Neutrophil (primary cell): ENCODE measurements at regions not wholly inside any gene's neighbourhood (a gene's known extent, or its start where the extent isn't known, plus 50 kb on each side); places are given as distances from the start of the nearest gene placed in this dataset.

Source experiments
- H3K27ac ChIP-seq: fragments of 200-600 bp; sonication (generic); 2 replicates; pipeline ENCODE4 v1.5.1; 2016; ENCODE audit warnings: mild to moderate bottlenecking, moderate library complexity
- H3K27me3 ChIP-seq: fragments of 200-600 bp; sonication (generic); 2 replicates; pipeline ENCODE4 v1.6.0; 2016; ENCODE audit warnings: mild to moderate bottlenecking
- H3K36me3 ChIP-seq: fragments of 200-600 bp; sonication (generic); 2 replicates; pipeline ENCODE4 v1.5.1; 2017
- H3K4me1 ChIP-seq, 2 experiments: fragments of 200-600 bp in 1 of 2; sonication (generic) in 1 of 2; 1 replicate in 1 of 2; 2 replicates in 1 of 2; pipeline versions ENCODE4 v1.5.1 to v1.6.1; 2013 to 2016; ENCODE audit warnings: low read depth in 1 of 2, low read length in 1 of 2, mild to moderate bottlenecking in 1 of 2, moderate library complexity in 1 of 2; ENCODE audit not compliant: control insufficient read depth in 1 of 2, insufficient read depth in 1 of 2
- H3K4me3 ChIP-seq, 2 experiments: fragments of 200-600 bp in 1 of 2; sonication (generic) in 1 of 2; 1 replicate in 1 of 2; 2 replicates in 1 of 2; pipeline ENCODE4 v1.5.1; 2013 to 2016; ENCODE audit warnings: low read depth in 1 of 2, low read length in 1 of 2, mild to moderate bottlenecking in 1 of 2, moderate library complexity in 1 of 2
- H3K9me3 ChIP-seq: fragments of 200-600 bp; sonication (generic); 2 replicates; pipeline ENCODE4 v1.5.1; 2016
- CTCF ChIP-seq: fragments of 200-600 bp; sonication (generic); IDR thresholded peaks from 2 replicates; pipeline ENCODE4 v1.5.1; 2016; ENCODE audit warnings: antibody characterized with exemption

GRCh38 chrX:38939067-38939466 is 137.8 kb downstream of the MID1IP1 start:
- Histone ChIP-seq H3K4me3 (no peak overlapping the region), H3K27me3 (no peaks in the 10 kb centered on the region), H3K4me1 (no peaks in the 10 kb centered on the region), H3K27ac (no peak overlapping the region), H3K9me3 (no peaks in the 10 kb centered on the region), H3K36me3 (no peaks in the 10 kb centered on the region)
- no peak for TF ChIP-seq CTCF

GRCh38 chrX:38940547-38940946 is 139.3 kb downstream of the MID1IP1 start:
- H3K9me3 ChIP-seq = no peaks in the 10 kb centered on the region
- TF ChIP-seq CTCF = no peak
- H3K36me3 ChIP-seq = no peaks in the 10 kb centered on the region
- H3K4me1 ChIP-seq = no peaks in the 10 kb centered on the region
- H3K27me3 ChIP-seq = no peaks in the 10 kb centered on the region
- no peak overlapping the region for H3K4me3 ChIP-seq
- H3K27ac ChIP-seq = no peak overlapping the region

- H3K36me3 ChIP-seq = no peaks in the 10 kb centered on the region
- no peaks in the 10 kb centered on the region for H3K27me3 ChIP-seq
- TF ChIP-seq CTCF = no peak
- H3K4me1 ChIP-seq = no peaks in the 10 kb centered on the region
- no peaks in the 10 kb centered on the region for H3K9me3 ChIP-seq
- no peak overlapping the region for H3K27ac ChIP-seq
- H3K4me3 ChIP-seq = no peak overlapping the region
Measured at GRCh38 chrX:38941675-38942074, 140.4 kb downstream of the MID1IP1 start.

GRCh38 chrX:38943120-38943519 is 141.9 kb downstream of the MID1IP1 start:
- Histone ChIP-seq H3K27me3 (no peaks in the 10 kb centered on the region), H3K36me3 (no peaks in the 10 kb centered on the region), H3K4me1 (no peaks in the 10 kb centered on the region), H3K4me3 (no peak overlapping the region), H3K9me3 (no peaks in the 10 kb centered on the region), H3K27ac (no peak overlapping the region)
- TF ChIP-seq CTCF = no peak

GRCh38 chrX:38948046-38948445 is 146.8 kb downstream of the MID1IP1 start:
- H3K27ac ChIP-seq = no peak overlapping the region
- H3K9me3 ChIP-seq = no peaks in the 10 kb centered on the region
- no peaks in the 10 kb centered on the region for H3K4me1 ChIP-seq
- no peak overlapping the region for H3K4me3 ChIP-seq
- H3K36me3 ChIP-seq = no peaks in the 10 kb centered on the region
- H3K27me3 ChIP-seq = no peaks in the 10 kb centered on the region
- TF ChIP-seq CTCF = no peak

- no peak overlapping the region for H3K27ac ChIP-seq
- H3K4me1 ChIP-seq = no peaks in the 10 kb centered on the region
- H3K36me3 ChIP-seq = no peaks in the 10 kb centered on the region
- H3K9me3 ChIP-seq = no peaks in the 10 kb centered on the region
- no peak overlapping the region for H3K4me3 ChIP-seq
- H3K27me3 ChIP-seq = no peaks in the 10 kb centered on the region
- TF ChIP-seq CTCF = no peak
Measured at GRCh38 chrX:38954520-38954919, 153.3 kb downstream of the MID1IP1 start.
